CD4-positive, alpha-beta memory T cell (primary cell): ENCODE measurements at regions not wholly inside any gene's neighbourhood (a gene's known extent, or its start where the extent isn't known, plus 50 kb on each side); places are given as distances from the start of the nearest gene placed in this dataset.

Experiments
- CTCF ChIA-PET: fragments of 350-600 bp; sonication (Branson Sonifier 250); formaldehyde crosslinking; loops from one replicate; lab custom pipeline; 2021; ENCODE audit warnings: inconsistent platforms; ENCODE audit not compliant: partially characterized antibody; lab: Charles Lee
- POLR2A ChIA-PET: fragments of 350-600 bp; sonication (Branson Sonifier 250); formaldehyde crosslinking; loops from one replicate; lab custom pipeline; 2021; ENCODE audit not compliant: partially characterized antibody; lab: Charles Lee
- DNase-seq, 5 donors: peaks; one replicate each; pipeline versions ENCODE4 v3.0.0 to v3.0.0-alpha.2; 2020 to 2022; ENCODE audit warnings: mixed read lengths in 1 of 5
- H3K27ac ChIP-seq: one replicate; pipeline ENCODE4 v1.7.0; 2013; ENCODE audit warnings: low read depth, low read length
- H3K27me3 ChIP-seq: 2 replicates; pipeline ENCODE4 v1.7.0; 2013; ENCODE audit warnings: mild to moderate bottlenecking, low read length, moderate library complexity; ENCODE audit not compliant: insufficient read depth
- H3K36me3 ChIP-seq: 2 replicates; pipeline ENCODE4 v1.7.0; 2013; ENCODE audit warnings: mild to moderate bottlenecking, low read length, moderate library complexity; ENCODE audit not compliant: insufficient read depth
- H3K4me1 ChIP-seq: 2 replicates; pipeline ENCODE4 v1.7.0; 2013; ENCODE audit warnings: mild to moderate bottlenecking, low read length, moderate library complexity; ENCODE audit not compliant: insufficient read depth
- H3K4me3 ChIP-seq, 2 donors: one replicate each; pipeline ENCODE4 v1.7.0; 2013; ENCODE audit warnings: low read length in 2 of 2, mild to moderate bottlenecking in 1 of 2
- H3K9me3 ChIP-seq, 2 donors: one replicate each; pipeline ENCODE4 v1.7.0; 2013; ENCODE audit warnings: low read length in 2 of 2, control low read depth in 1 of 2; ENCODE audit not compliant: control insufficient read depth in 1 of 2
- H3K27ac Mint-ChIP-seq, 7 donors: one replicate each; pipeline ENCODE4 v1.8.0; 2020 to 2021; ENCODE audit warnings: mixed read lengths in 7 of 7, mild to moderate bottlenecking in 6 of 7, inconsistent platforms in 3 of 7, moderate library complexity in 3 of 7
- H3K27me3 Mint-ChIP-seq, 2 donors: one replicate each; pipeline ENCODE4 v1.8.0; 2020 to 2021; ENCODE audit warnings: mixed read lengths in 2 of 2
- H3K36me3 Mint-ChIP-seq, 2 donors: one replicate each; pipeline ENCODE4 v1.8.0; 2020 to 2021; ENCODE audit warnings: mixed read lengths in 2 of 2, inconsistent platforms in 1 of 2, mild to moderate bottlenecking in 1 of 2
- H3K4me1 Mint-ChIP-seq, 4 donors: one replicate each; pipeline ENCODE4 v1.8.0; 2020 to 2021; ENCODE audit warnings: mixed read lengths in 4 of 4, mild to moderate bottlenecking in 1 of 4
- H3K4me3 Mint-ChIP-seq, 8 donors: one replicate each; pipeline ENCODE4 v1.8.0; 2020 to 2021; ENCODE audit warnings: mixed read lengths in 8 of 8, mild to moderate bottlenecking in 7 of 8, moderate library complexity in 6 of 8, inconsistent platforms in 3 of 8
- H3K9me3 Mint-ChIP-seq, 8 donors: one replicate each; pipeline ENCODE4 v1.8.0; 2020 to 2021; ENCODE audit warnings: mixed read lengths in 8 of 8, mild to moderate bottlenecking in 5 of 8, inconsistent platforms in 3 of 8, moderate library complexity in 1 of 8
- intact Hi-C: fragments of 100-400 bp; cut with micrococcal nuclease; formaldehyde crosslinking; loops from one replicate; pipeline ENCODE4 v1.15.1; 2023

GRCh38 chr6:40181367-40181766, 247.1 kb upstream of the MOCS1 start:
- no peaks in the 10 kb centered on the region for H3K36me3 ChIP-seq
- H3K4me3 Mint-ChIP-seq = no peak overlapping the region

GRCh38 chr6:40180271-40180670, 246.0 kb upstream of the MOCS1 start:
- peaks cover 0 to 3% of the 10 kb centered on the region in 2 donors for H3K9me3 ChIP-seq
- no peaks in the 10 kb centered on the region for H3K36me3 ChIP-seq
- H3K36me3 Mint-ChIP-seq = peaks cover 0 to 4% of the 10 kb centered on the region in 2 donors
- intact Hi-C loops = no loop called here
- no peak overlapping the region for H3K4me3 Mint-ChIP-seq
- H3K4me1 ChIP-seq = no peaks in the 10 kb centered on the region
- POLR2A ChIA-PET = no interaction called here
- no peaks in the 10 kb centered on the region for H3K4me1 Mint-ChIP-seq
- peaks cover 3 to 28% (median 21%) of the 10 kb centered on the region in 8 donors for H3K9me3 Mint-ChIP-seq
- no peak overlapping the region for H3K4me3 ChIP-seq
- CTCF ChIA-PET = interaction anchor here (0.8 kb wide), 1 partner anchor 25 kb away, joined by 3 read pairs; no protein-coding TSS in a partner anchor
- no peak overlapping the region for H3K27ac ChIP-seq
- DNase-seq = no peak
- peaks cover 2 to 8% of the 10 kb centered on the region in 2 donors for H3K27me3 Mint-ChIP-seq
- H3K27ac Mint-ChIP-seq = no peak overlapping the region
- no peaks in the 10 kb centered on the region for H3K27me3 ChIP-seq

More at GRCh38 chr6:40181367-40181766, 247.1 kb upstream of the MOCS1 start:
- no peak overlapping the region for H3K4me3 ChIP-seq
- H3K4me1 Mint-ChIP-seq = no peaks in the 10 kb centered on the region
- no peaks in the 10 kb centered on the region for H3K4me1 ChIP-seq
- CTCF ChIA-PET = no interaction called here
- H3K9me3 ChIP-seq = peaks cover 0 to 3% of the 10 kb centered on the region in 2 donors
- peaks cover 3 to 31% (median 24%) of the 10 kb centered on the region in 8 donors for H3K9me3 Mint-ChIP-seq
- no peaks in the 10 kb centered on the region for H3K27me3 ChIP-seq
- peaks cover 0 to 4% of the 10 kb centered on the region in 2 donors for H3K36me3 Mint-ChIP-seq
- no peak overlapping the region for H3K27ac ChIP-seq
- no peak overlapping the region for H3K27ac Mint-ChIP-seq
- POLR2A ChIA-PET = no interaction called here
- H3K27me3 Mint-ChIP-seq = peaks cover 0 to 4% of the 10 kb centered on the region in 2 donors
- intact Hi-C loops = no loop called here
- DNase-seq = no peak

- Mint-ChIP-seq H3K36me3 (peaks cover 0 to 4% of the 10 kb centered on the region in 2 donors), H3K4me3 (no peak overlapping the region), H3K27me3 (peaks cover 2 to 8% of the 10 kb centered on the region in 2 donors), H3K9me3 (peaks cover 3 to 21% (median 18%) of the 10 kb centered on the region in 8 donors), H3K4me1 (no peaks in the 10 kb centered on the region), H3K27ac (no peak overlapping the region)
- DNase-seq = no peak
- intact Hi-C loops = no loop called here
- H3K4me1 ChIP-seq = no peaks in the 10 kb centered on the region
- H3K36me3 ChIP-seq = no peaks in the 10 kb centered on the region
- CTCF ChIA-PET = interaction anchor here (0.8 kb wide), 1 partner anchor 24 kb away, joined by 3 read pairs; no protein-coding TSS in a partner anchor
- no peak overlapping the region for H3K4me3 ChIP-seq
- H3K27me3 ChIP-seq = no peaks in the 10 kb centered on the region
- H3K27ac ChIP-seq = no peak overlapping the region
- POLR2A ChIA-PET = no interaction called here
- peaks cover 0 to 3% of the 10 kb centered on the region in 2 donors for H3K9me3 ChIP-seq
These were observed 245.2 kb upstream of the MOCS1 start for GRCh38 chr6:40179496-40179895.

- ChIA-PET CTCF (no interaction called here), POLR2A (no interaction called here)
- H3K9me3 Mint-ChIP-seq = peaks cover 2 to 5% (median 3%) of the 10 kb centered on the region in 8 donors
- intact Hi-C loops = no loop called here
- no peak overlapping the region for H3K4me3 Mint-ChIP-seq
- no peaks in the 10 kb centered on the region for H3K36me3 Mint-ChIP-seq
- Histone ChIP-seq H3K36me3 (no peaks in the 10 kb centered on the region), H3K27ac (no peak overlapping the region), H3K4me3 (no peak overlapping the region), H3K27me3 (no peaks in the 10 kb centered on the region), H3K4me1 (no peaks in the 10 kb centered on the region), H3K9me3 (no peaks in the 10 kb centered on the region)
- peaks cover 3 to 8% of the 10 kb centered on the region in 2 donors for H3K27me3 Mint-ChIP-seq
- H3K27ac Mint-ChIP-seq = no peak overlapping the region
- no peak for DNase-seq
- H3K4me1 Mint-ChIP-seq = no peaks in the 10 kb centered on the region
These were observed 243.3 kb upstream of the MOCS1 start for GRCh38 chr6:40177598-40177997.

GRCh38 chr6:40176152-40176551, 241.9 kb upstream of the MOCS1 start:
- Mint-ChIP-seq H3K36me3 (no peaks in the 10 kb centered on the region), H3K27ac (no peak overlapping the region), H3K27me3 (peaks cover 3 to 8% of the 10 kb centered on the region in 2 donors), H3K4me3 (no peak overlapping the region), H3K9me3 (peaks cover 0 to 2% (median 0%) of the 10 kb centered on the region in 8 donors), H3K4me1 (no peaks in the 10 kb centered on the region)
- no peaks in the 10 kb centered on the region for H3K27me3 ChIP-seq
- CTCF ChIA-PET = no interaction called here
- no peaks in the 10 kb centered on the region for H3K4me1 ChIP-seq
- POLR2A ChIA-PET = no interaction called here
- H3K36me3 ChIP-seq = no peaks in the 10 kb centered on the region
- H3K9me3 ChIP-seq = no peaks in the 10 kb centered on the region
- no peak for DNase-seq
- no peak overlapping the region for H3K4me3 ChIP-seq
- H3K27ac ChIP-seq = no peak overlapping the region
- intact Hi-C loops = no loop called here

- no peaks in the 10 kb centered on the region for H3K4me1 Mint-ChIP-seq
- H3K36me3 Mint-ChIP-seq = no peaks in the 10 kb centered on the region
- Histone ChIP-seq H3K27ac (no peak overlapping the region), H3K27me3 (no peaks in the 10 kb centered on the region), H3K4me1 (no peaks in the 10 kb centered on the region), H3K9me3 (no peaks in the 10 kb centered on the region), H3K4me3 (no peak overlapping the region), H3K36me3 (no peaks in the 10 kb centered on the region)
- ChIA-PET POLR2A (no interaction called here), CTCF (no interaction called here)
- no peak overlapping the region for H3K4me3 Mint-ChIP-seq
- H3K9me3 Mint-ChIP-seq = peaks cover 0 to 2% (median 0%) of the 10 kb centered on the region in 8 donors
- intact Hi-C loops = no loop called here
- no peak for DNase-seq
- no peak overlapping the region for H3K27ac Mint-ChIP-seq
- peaks cover 9 to 10% of the 10 kb centered on the region in 2 donors for H3K27me3 Mint-ChIP-seq
These were observed 238.0 kb upstream of the MOCS1 start for GRCh38 chr6:40172272-40172671.

GRCh38 chr6:40171343-40171742, 237.1 kb upstream of the MOCS1 start:
- H3K27me3 Mint-ChIP-seq = peaks cover 8 to 9% of the 10 kb centered on the region in 2 donors
- H3K27me3 ChIP-seq = no peaks in the 10 kb centered on the region

More at GRCh38 chr6:40171343-40171742, 237.1 kb upstream of the MOCS1 start:
- Histone ChIP-seq H3K4me3 (no peak overlapping the region), H3K4me1 (no peaks in the 10 kb centered on the region), H3K36me3 (no peaks in the 10 kb centered on the region), H3K9me3 (no peaks in the 10 kb centered on the region), H3K27ac (no peak overlapping the region)
- CTCF ChIA-PET = no interaction called here
- no peaks in the 10 kb centered on the region for H3K36me3 Mint-ChIP-seq
- no peak overlapping the region for H3K4me3 Mint-ChIP-seq
- DNase-seq = no peak
- no peak overlapping the region for H3K27ac Mint-ChIP-seq
- POLR2A ChIA-PET = no interaction called here
- intact Hi-C loops = no loop called here
- no peaks in the 10 kb centered on the region for H3K9me3 Mint-ChIP-seq
- no peaks in the 10 kb centered on the region for H3K4me1 Mint-ChIP-seq
